ENCODE measurements at regions not wholly inside any gene's neighbourhood (a gene's known extent, or its start where the extent isn't known, plus 50 kb on each side); places are given as distances from the start of the nearest gene placed in this dataset.
"Not testable (repeated sequence)": the region's sequence is repeated elsewhere in the genome, so short reads cannot be mapped to it uniquely, and the experiment has no call there.

DNA sequence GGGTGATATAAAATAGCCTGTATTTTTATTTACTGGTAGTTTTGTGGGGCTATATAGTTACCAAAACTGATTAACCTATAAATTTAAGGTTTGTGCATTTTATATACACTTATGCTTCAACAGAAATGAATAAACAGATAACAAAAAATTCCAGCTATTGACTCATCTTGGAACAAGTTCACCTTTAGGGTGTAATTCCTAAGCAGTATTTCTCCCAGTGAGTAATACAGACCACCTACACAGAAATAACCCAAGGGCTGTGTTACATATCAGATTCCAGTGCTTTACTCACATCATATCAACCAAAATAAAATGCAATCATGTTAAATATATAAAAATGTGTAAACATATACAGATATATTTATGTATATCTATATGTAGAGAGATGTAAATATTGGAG, 345.6 kb downstream of the ADAMTS20 start:
- TF ChIP-seq, protein P1, sequence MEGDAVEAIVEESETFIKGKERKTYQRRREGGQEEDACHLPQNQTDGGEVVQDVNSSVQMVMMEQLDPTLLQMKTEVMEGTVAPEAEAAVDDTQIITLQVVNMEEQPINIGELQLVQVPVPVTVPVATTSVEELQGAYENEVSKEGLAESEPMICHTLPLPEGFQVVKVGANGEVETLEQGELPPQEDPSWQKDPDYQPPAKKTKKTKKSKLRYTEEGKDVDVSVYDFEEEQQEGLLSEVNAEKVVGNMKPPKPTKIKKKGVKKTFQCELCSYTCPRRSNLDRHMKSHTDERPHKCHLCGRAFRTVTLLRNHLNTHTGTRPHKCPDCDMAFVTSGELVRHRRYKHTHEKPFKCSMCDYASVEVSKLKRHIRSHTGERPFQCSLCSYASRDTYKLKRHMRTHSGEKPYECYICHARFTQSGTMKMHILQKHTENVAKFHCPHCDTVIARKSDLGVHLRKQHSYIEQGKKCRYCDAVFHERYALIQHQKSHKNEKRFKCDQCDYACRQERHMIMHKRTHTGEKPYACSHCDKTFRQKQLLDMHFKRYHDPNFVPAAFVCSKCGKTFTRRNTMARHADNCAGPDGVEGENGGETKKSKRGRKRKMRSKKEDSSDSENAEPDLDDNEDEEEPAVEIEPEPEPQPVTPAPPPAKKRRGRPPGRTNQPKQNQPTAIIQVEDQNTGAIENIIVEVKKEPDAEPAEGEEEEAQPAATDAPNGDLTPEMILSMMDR (conservative IDR thresholded peaks at IDR 0.05; ENCODE audit: low read depth, low read length) = no peak
- TF ChIP-seq EZH2phosphoT487 (IDR thresholded peaks at IDR 0.05; ENCODE audit: borderline replicate concordance, low read length) (no peak), EZH2 (IDR thresholded peaks at IDR 0.05; ENCODE audit: low read length, unreplicated experiment) (no peak)
- peak; percentile 79 for DNase-seq
- Histone ChIP-seq H3K27me3 (ENCODE audit: low read length) (no peaks in the 10 kb centered on the region), H3K9me2 (replicated peaks; ENCODE audit: low read length) (0 out of 2 replicates have a peak, but pooled peaks cover 2% of the 10 kb centered on the region), H3F3A (ENCODE audit: low read length, unreplicated experiment) (no peaks in the 10 kb centered on the region), H3K4me1 (ENCODE audit: insufficient read depth, low read length) (peaks cover 12% of the 10 kb centered on the region), H3K27ac (ENCODE audit: low read length) (no peak overlapping the region), H3K9me3 (ENCODE audit: low read length) (no peaks in the 10 kb centered on the region), H4K20me1 (ENCODE audit: low read length) (no peaks in the 10 kb centered on the region), H3K4me3 (ENCODE audit: low read length) (no peak overlapping the region), H3K9ac (ENCODE audit: low read length) (no peak overlapping the region), H2AFZ (ENCODE audit: low read length) (no peak overlapping the region), H3K79me2 (ENCODE audit: low read length) (no peaks in the 10 kb centered on the region), H3K36me3 (ENCODE audit: low read depth, low read length) (no peaks in the 10 kb centered on the region), H3K4me2 (ENCODE audit: low read length) (peak overlapping the region; percentile 25; the same call in 1 of the 2 replicates)
- ChIA-PET CTCF (no interaction called here), POLR2A (ENCODE audit: unreplicated experiment) (no interaction called here)
- BruUV-seq (replicated peaks) = no TSS peak
- intact Hi-C loops (cut with micrococcal nuclease) = no loop called here
- peak; percentile 85 for ATAC-seq

DNA sequence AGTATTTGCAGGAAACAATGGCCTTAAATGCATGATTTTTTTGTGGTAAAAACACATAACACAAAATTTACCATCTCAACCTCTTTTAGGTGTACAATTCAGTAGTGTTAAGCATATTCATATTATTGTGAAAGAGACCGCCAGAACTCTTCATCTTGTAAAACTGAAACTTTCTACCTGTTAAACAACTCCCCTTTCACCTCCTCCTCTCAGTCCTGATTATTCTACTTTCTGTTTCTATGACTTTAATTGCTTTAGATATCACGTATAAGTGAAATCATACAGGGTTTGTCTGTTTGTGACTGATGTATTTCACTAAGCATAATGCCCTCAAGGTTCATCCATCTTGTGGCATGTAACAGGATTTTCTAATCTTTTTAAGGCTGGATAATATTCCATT, 353.4 kb downstream of the ADAMTS20 start:
- H3K9me3 ChIP-seq (ENCODE audit: low read length) = no peaks in the 10 kb centered on the region
- H3K27me3 ChIP-seq (ENCODE audit: low read length) = no peaks in the 10 kb centered on the region
- H3K79me2 ChIP-seq (ENCODE audit: low read length) = no peaks in the 10 kb centered on the region
- H3F3A ChIP-seq (ENCODE audit: low read length, unreplicated experiment) = no peaks in the 10 kb centered on the region
- intact Hi-C loops (cut with micrococcal nuclease) = loop anchor here (10.0 kb wide), 1 partner anchor 76 kb away; no protein-coding TSS in a partner anchor
- no peak overlapping the region for H3K4me3 ChIP-seq (ENCODE audit: low read length)
- no peaks in the 10 kb centered on the region for H4K20me1 ChIP-seq (ENCODE audit: low read length)
- H3K9ac ChIP-seq (ENCODE audit: low read length) = no peak overlapping the region
- H3K36me3 ChIP-seq (ENCODE audit: low read depth, low read length) = no peaks in the 10 kb centered on the region
- TF ChIP-seq EZH2 (IDR thresholded peaks at IDR 0.05; ENCODE audit: low read length, unreplicated experiment) = no peak
- TF ChIP-seq EZH2phosphoT487 (IDR thresholded peaks at IDR 0.05; ENCODE audit: borderline replicate concordance, low read length) = no peak
- TF ChIP-seq, protein P1 (conservative IDR thresholded peaks at IDR 0.05; ENCODE audit: low read depth, low read length) = no peak
- H3K9me2 ChIP-seq (replicated peaks; ENCODE audit: low read length) = no peaks in the 10 kb centered on the region
- H3K4me2 ChIP-seq (ENCODE audit: low read length) = no peak overlapping the region
- no peak overlapping the region for H3K27ac ChIP-seq (ENCODE audit: low read length)
- no TSS peak for BruUV-seq (replicated peaks)
- no peaks in the 10 kb centered on the region for H3K4me1 ChIP-seq (ENCODE audit: insufficient read depth, low read length)
- DNase-seq (no peak), ATAC-seq (no peak)
- ChIA-PET POLR2A (ENCODE audit: unreplicated experiment) (no interaction called here), CTCF (no interaction called here)
- H2AFZ ChIP-seq (ENCODE audit: low read length) = no peak overlapping the region

DNA sequence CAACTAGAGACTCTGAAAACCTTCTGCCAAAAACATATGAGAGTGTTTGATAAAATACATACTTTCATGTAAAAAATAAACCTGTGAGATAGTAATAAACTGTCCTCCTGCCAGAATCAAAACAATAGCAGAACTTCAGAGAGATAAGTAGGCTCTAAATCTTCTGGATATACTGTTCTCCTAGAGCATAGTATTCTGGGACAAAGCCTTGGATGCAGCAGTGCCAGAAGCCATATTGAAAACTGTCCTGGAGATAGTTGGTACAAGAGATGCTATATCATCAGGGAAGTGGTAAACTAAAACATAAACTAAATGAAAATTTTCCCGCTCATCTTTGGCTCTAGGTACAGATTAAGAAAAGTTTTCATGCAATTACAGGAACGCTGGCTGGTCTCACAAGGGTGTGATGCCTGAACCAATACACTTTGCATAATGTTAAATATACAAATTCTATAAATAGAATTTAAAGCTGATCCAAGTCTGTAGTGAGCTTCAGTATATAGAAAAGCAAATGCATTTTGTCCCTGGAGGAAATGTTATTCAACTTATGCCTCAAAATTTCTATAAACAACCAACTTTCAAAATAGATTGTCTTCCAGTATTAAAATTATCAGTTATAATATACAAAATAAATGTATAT, 355.6 kb downstream of the ADAMTS20 start:
- Histone ChIP-seq H3K27me3 (ENCODE audit: low read length) (no peaks in the 10 kb centered on the region), H4K20me1 (ENCODE audit: low read length) (no peaks in the 10 kb centered on the region), H3K4me1 (ENCODE audit: insufficient read depth, low read length) (no peaks in the 10 kb centered on the region), H3F3A (ENCODE audit: low read length, unreplicated experiment) (no peaks in the 10 kb centered on the region), H3K79me2 (ENCODE audit: low read length) (no peaks in the 10 kb centered on the region), H3K4me2 (ENCODE audit: low read length) (no peak overlapping the region), H3K9me2 (replicated peaks; ENCODE audit: low read length) (no peaks in the 10 kb centered on the region), H3K27ac (ENCODE audit: low read length) (no peak overlapping the region), H3K9me3 (ENCODE audit: low read length) (no peaks in the 10 kb centered on the region), H3K36me3 (ENCODE audit: low read depth, low read length) (no peaks in the 10 kb centered on the region), H3K9ac (ENCODE audit: low read length) (no peak overlapping the region), H3K4me3 (ENCODE audit: low read length) (no peak overlapping the region), H2AFZ (ENCODE audit: low read length) (no peak overlapping the region)
- no TSS peak for BruUV-seq (replicated peaks)
- ChIA-PET POLR2A (ENCODE audit: unreplicated experiment) (no interaction called here), CTCF (no interaction called here)
- TF ChIP-seq, protein P1 (conservative IDR thresholded peaks at IDR 0.05; ENCODE audit: low read depth, low read length) = no peak
- TF ChIP-seq EZH2phosphoT487 (IDR thresholded peaks at IDR 0.05; ENCODE audit: borderline replicate concordance, low read length) (no peak), EZH2 (IDR thresholded peaks at IDR 0.05; ENCODE audit: low read length, unreplicated experiment) (no peak)
- DNase-seq (no peak), ATAC-seq (no peak)
- intact Hi-C loops (cut with micrococcal nuclease) = loop anchor here (10.0 kb wide), 1 partner anchor 78 kb away; no protein-coding TSS in a partner anchor

GRCh38 chr12:43193096-43193495, 358.9 kb downstream of the ADAMTS20 start:
- H3K79me2 ChIP-seq (ENCODE audit: low read length); H3K4me2 ChIP-seq (ENCODE audit: low read length); H4K20me1 ChIP-seq (ENCODE audit: low read length); H3K9me2 ChIP-seq (replicated peaks; ENCODE audit: low read length); H3K27me3 ChIP-seq (ENCODE audit: low read length); H3K9me3 ChIP-seq (ENCODE audit: low read length); H3K4me1 ChIP-seq (ENCODE audit: insufficient read depth, low read length); H3K9ac ChIP-seq (ENCODE audit: low read length); ATAC-seq; H3K27ac ChIP-seq (ENCODE audit: low read length); POLR2A ChIA-PET (ENCODE audit: unreplicated experiment); H3K4me3 ChIP-seq (ENCODE audit: low read length); BruUV-seq (replicated peaks); H2AFZ ChIP-seq (ENCODE audit: low read length); H3F3A ChIP-seq (ENCODE audit: low read length, unreplicated experiment); H3K36me3 ChIP-seq (ENCODE audit: low read depth, low read length): not testable (repeated sequence)
- peak; percentile 43 for DNase-seq
- intact Hi-C loops (cut with micrococcal nuclease) = loop anchor here (2.0 to 10.0 kb wide), 2 partner anchors 24 to 82 kb away; no protein-coding TSS in a partner anchor
- CTCF ChIA-PET = interaction anchor here (0.7 kb wide), 1 partner anchor 145 kb away, joined by 4 read pairs; no protein-coding TSS in a partner anchor

Data from PC-3 (cell line).